ENCODE measurements at regions not wholly inside any gene's neighbourhood (a gene's known extent, or its start where the extent isn't known, plus 50 kb on each side); places are given as distances from the start of the nearest gene placed in this dataset.

- H3K27me3 ChIP-seq (ENCODE audit: insufficient read depth, insufficient read length): no peaks in the 10 kb centered on the region
- H3K9ac ChIP-seq (ENCODE audit: insufficient read length, low read depth): no peak overlapping the region
- H3K4me1 ChIP-seq (ENCODE audit: insufficient read depth, insufficient read length): no peaks in the 10 kb centered on the region
- H3K9me3 ChIP-seq (ENCODE audit: insufficient read depth, low read length): no peaks in the 10 kb centered on the region
- no peak for DNase-seq (ENCODE audit: low read depth, low spot score)
- no peak for TF ChIP-seq YY1 (IDR thresholded peaks at IDR 0.05; ENCODE audit: insufficient read depth, insufficient read length)
- TF ChIP-seq SUZ12 (IDR thresholded peaks at IDR 0.05; ENCODE audit: extremely low read depth, insufficient read depth, insufficient read length): no peak
- TF ChIP-seq ZNF274 (IDR thresholded peaks at IDR 0.05; ENCODE audit: low read depth, low read length): no peak
- no peaks in the 10 kb centered on the region for H3K36me3 ChIP-seq (ENCODE audit: insufficient read depth, insufficient read length, low read length)
- H3K4me3 ChIP-seq (ENCODE audit: insufficient read length, low read depth): no peak overlapping the region
Measured at GRCh38 chr3:187941848-187942194, 196.6 kb upstream of the BCL6 start.

- Histone ChIP-seq H3K9me3 (ENCODE audit: insufficient read depth, low read length) (no peaks in the 10 kb centered on the region), H3K27me3 (ENCODE audit: insufficient read depth, insufficient read length) (no peaks in the 10 kb centered on the region), H3K4me3 (ENCODE audit: insufficient read length, low read depth) (no peak overlapping the region), H3K36me3 (ENCODE audit: insufficient read depth, insufficient read length, low read length) (no peaks in the 10 kb centered on the region), H3K9ac (ENCODE audit: insufficient read length, low read depth) (no peak overlapping the region), H3K4me1 (ENCODE audit: insufficient read depth, insufficient read length) (no peaks in the 10 kb centered on the region)
- no peak for DNase-seq (ENCODE audit: low read depth, low spot score)
- no peak for TF ChIP-seq ZNF274 (IDR thresholded peaks at IDR 0.05; ENCODE audit: low read depth, low read length)
- TF ChIP-seq YY1 (IDR thresholded peaks at IDR 0.05; ENCODE audit: insufficient read depth, insufficient read length): no peak
- TF ChIP-seq SUZ12 (IDR thresholded peaks at IDR 0.05; ENCODE audit: extremely low read depth, insufficient read depth, insufficient read length): no peak
Measured at GRCh38 chr3:187942658-187943241, 197.5 kb upstream of the BCL6 start.

GRCh38 chr3:187943677-187944389 lies 198.6 kb upstream of the BCL6 start:
- Histone ChIP-seq H3K4me3 (ENCODE audit: insufficient read length, low read depth) (no peak overlapping the region), H3K36me3 (ENCODE audit: insufficient read depth, insufficient read length, low read length) (no peaks in the 10 kb centered on the region), H3K4me1 (ENCODE audit: insufficient read depth, insufficient read length) (no peaks in the 10 kb centered on the region), H3K9ac (ENCODE audit: insufficient read length, low read depth) (no peak overlapping the region), H3K27me3 (ENCODE audit: insufficient read depth, insufficient read length) (no peaks in the 10 kb centered on the region), H3K9me3 (ENCODE audit: insufficient read depth, low read length) (no peaks in the 10 kb centered on the region)
- TF ChIP-seq YY1 (IDR thresholded peaks at IDR 0.05; ENCODE audit: insufficient read depth, insufficient read length) (no peak), ZNF274 (IDR thresholded peaks at IDR 0.05; ENCODE audit: low read depth, low read length) (no peak), SUZ12 (IDR thresholded peaks at IDR 0.05; ENCODE audit: extremely low read depth, insufficient read depth, insufficient read length) (no peak)
- no peak for DNase-seq (ENCODE audit: low read depth, low spot score)

- Histone ChIP-seq H3K9ac (ENCODE audit: insufficient read length, low read depth) (no peak overlapping the region), H3K4me1 (ENCODE audit: insufficient read depth, insufficient read length) (no peaks in the 10 kb centered on the region), H3K27me3 (ENCODE audit: insufficient read depth, insufficient read length) (no peaks in the 10 kb centered on the region), H3K36me3 (ENCODE audit: insufficient read depth, insufficient read length, low read length) (no peaks in the 10 kb centered on the region), H3K9me3 (ENCODE audit: insufficient read depth, low read length) (no peaks in the 10 kb centered on the region), H3K4me3 (ENCODE audit: insufficient read length, low read depth) (no peak overlapping the region)
- no peak for DNase-seq (ENCODE audit: low read depth, low spot score)
- TF ChIP-seq YY1 (IDR thresholded peaks at IDR 0.05; ENCODE audit: insufficient read depth, insufficient read length) (no peak), SUZ12 (IDR thresholded peaks at IDR 0.05; ENCODE audit: extremely low read depth, insufficient read depth, insufficient read length) (no peak), ZNF274 (IDR thresholded peaks at IDR 0.05; ENCODE audit: low read depth, low read length) (no peak)
Measured at GRCh38 chr3:187944390-187945179, 199.3 kb upstream of the BCL6 start.

- H3K27me3 ChIP-seq (ENCODE audit: insufficient read depth, insufficient read length): no peaks in the 10 kb centered on the region
- H3K36me3 ChIP-seq (ENCODE audit: insufficient read depth, insufficient read length, low read length): no peaks in the 10 kb centered on the region
- no peaks in the 10 kb centered on the region for H3K9me3 ChIP-seq (ENCODE audit: insufficient read depth, low read length)
- no peak overlapping the region for H3K4me3 ChIP-seq (ENCODE audit: insufficient read length, low read depth)
- H3K4me1 ChIP-seq (ENCODE audit: insufficient read depth, insufficient read length): no peaks in the 10 kb centered on the region
- no peak for DNase-seq (ENCODE audit: low read depth, low spot score)
- TF ChIP-seq ZNF274 (IDR thresholded peaks at IDR 0.05; ENCODE audit: low read depth, low read length) (no peak), SUZ12 (IDR thresholded peaks at IDR 0.05; ENCODE audit: extremely low read depth, insufficient read depth, insufficient read length) (no peak), YY1 (IDR thresholded peaks at IDR 0.05; ENCODE audit: insufficient read depth, insufficient read length) (no peak)
- H3K9ac ChIP-seq (ENCODE audit: insufficient read length, low read depth): no peak overlapping the region
Measured at GRCh38 chr3:187945374-187945773, 200.1 kb upstream of the BCL6 start.

GRCh38 chr3:187946163-187946691 lies 201.0 kb upstream of the BCL6 start:
- no peaks in the 10 kb centered on the region for H3K36me3 ChIP-seq (ENCODE audit: insufficient read depth, insufficient read length, low read length)
- H3K4me3 ChIP-seq (ENCODE audit: insufficient read length, low read depth): no peak overlapping the region

GRCh38 chr3:187946981-187947380 lies 201.7 kb upstream of the BCL6 start:
- Histone ChIP-seq H3K9me3 (ENCODE audit: insufficient read depth, low read length) (no peaks in the 10 kb centered on the region), H3K4me3 (ENCODE audit: insufficient read length, low read depth) (no peak overlapping the region), H3K9ac (ENCODE audit: insufficient read length, low read depth) (no peak overlapping the region), H3K4me1 (ENCODE audit: insufficient read depth, insufficient read length) (no peaks in the 10 kb centered on the region), H3K36me3 (ENCODE audit: insufficient read depth, insufficient read length, low read length) (no peaks in the 10 kb centered on the region), H3K27me3 (ENCODE audit: insufficient read depth, insufficient read length) (no peaks in the 10 kb centered on the region)
- DNase-seq (ENCODE audit: low read depth, low spot score): no peak
- TF ChIP-seq ZNF274 (IDR thresholded peaks at IDR 0.05; ENCODE audit: low read depth, low read length) (no peak), SUZ12 (IDR thresholded peaks at IDR 0.05; ENCODE audit: extremely low read depth, insufficient read depth, insufficient read length) (no peak), YY1 (IDR thresholded peaks at IDR 0.05; ENCODE audit: insufficient read depth, insufficient read length) (no peak)

More at GRCh38 chr3:187946163-187946691, 201.0 kb upstream of the BCL6 start:
- no peak overlapping the region for H3K9ac ChIP-seq (ENCODE audit: insufficient read length, low read depth)
- TF ChIP-seq ZNF274 (IDR thresholded peaks at IDR 0.05; ENCODE audit: low read depth, low read length): no peak
- no peak for TF ChIP-seq YY1 (IDR thresholded peaks at IDR 0.05; ENCODE audit: insufficient read depth, insufficient read length)
- no peak for TF ChIP-seq SUZ12 (IDR thresholded peaks at IDR 0.05; ENCODE audit: extremely low read depth, insufficient read depth, insufficient read length)
- H3K4me1 ChIP-seq (ENCODE audit: insufficient read depth, insufficient read length): no peaks in the 10 kb centered on the region
- H3K27me3 ChIP-seq (ENCODE audit: insufficient read depth, insufficient read length): no peaks in the 10 kb centered on the region
- no peak for DNase-seq (ENCODE audit: low read depth, low spot score)
- H3K9me3 ChIP-seq (ENCODE audit: insufficient read depth, low read length): no peaks in the 10 kb centered on the region
